ENCODE measurements at regions not wholly inside any gene's neighbourhood (a gene's known extent, or its start where the extent isn't known, plus 50 kb on each side); places are given as distances from the start of the nearest gene placed in this dataset.

- DNase-seq (ENCODE audit: low read depth) = no peak
- Histone ChIP-seq H3K36me3 (ENCODE audit: control insufficient read depth, insufficient read depth, low read length) (no peaks in the 10 kb centered on the region), H3K27me3 (ENCODE audit: control insufficient read depth, insufficient read depth, low read length) (no peaks in the 10 kb centered on the region), H3K4me3 (ENCODE audit: low read depth, low read length) (no peak overlapping the region)
- TF ChIP-seq, protein P1, sequence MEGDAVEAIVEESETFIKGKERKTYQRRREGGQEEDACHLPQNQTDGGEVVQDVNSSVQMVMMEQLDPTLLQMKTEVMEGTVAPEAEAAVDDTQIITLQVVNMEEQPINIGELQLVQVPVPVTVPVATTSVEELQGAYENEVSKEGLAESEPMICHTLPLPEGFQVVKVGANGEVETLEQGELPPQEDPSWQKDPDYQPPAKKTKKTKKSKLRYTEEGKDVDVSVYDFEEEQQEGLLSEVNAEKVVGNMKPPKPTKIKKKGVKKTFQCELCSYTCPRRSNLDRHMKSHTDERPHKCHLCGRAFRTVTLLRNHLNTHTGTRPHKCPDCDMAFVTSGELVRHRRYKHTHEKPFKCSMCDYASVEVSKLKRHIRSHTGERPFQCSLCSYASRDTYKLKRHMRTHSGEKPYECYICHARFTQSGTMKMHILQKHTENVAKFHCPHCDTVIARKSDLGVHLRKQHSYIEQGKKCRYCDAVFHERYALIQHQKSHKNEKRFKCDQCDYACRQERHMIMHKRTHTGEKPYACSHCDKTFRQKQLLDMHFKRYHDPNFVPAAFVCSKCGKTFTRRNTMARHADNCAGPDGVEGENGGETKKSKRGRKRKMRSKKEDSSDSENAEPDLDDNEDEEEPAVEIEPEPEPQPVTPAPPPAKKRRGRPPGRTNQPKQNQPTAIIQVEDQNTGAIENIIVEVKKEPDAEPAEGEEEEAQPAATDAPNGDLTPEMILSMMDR (IDR thresholded peaks at IDR 0.05; ENCODE audit: insufficient read depth, low read length, poor library complexity, severe bottlenecking) = no peak
Measured at GRCh38 chr4:120198411-120198810, 131.8 kb upstream of the MAD2L1 start.

DNA sequence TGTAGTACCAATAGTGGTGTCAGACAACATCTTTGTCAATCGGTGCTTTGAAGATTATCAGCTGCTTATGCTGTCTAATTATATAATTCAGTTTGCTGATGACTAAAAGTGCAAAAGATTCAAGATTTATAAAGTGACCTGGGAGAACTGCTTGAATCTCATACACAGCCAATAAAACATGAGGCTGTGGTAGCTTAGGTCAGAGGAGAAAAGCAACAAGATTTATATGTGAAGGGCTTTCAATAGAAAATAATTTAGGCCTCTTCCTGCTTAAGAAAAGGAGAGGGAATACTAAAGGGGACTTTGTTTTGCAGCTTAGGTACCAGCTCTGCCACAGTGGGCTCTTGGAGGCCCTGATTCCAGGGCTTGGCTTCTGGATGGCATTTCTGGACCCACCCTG is 111.0 kb upstream of the MAD2L1 start:
- no peak overlapping the region for H3K4me3 ChIP-seq (ENCODE audit: low read depth, low read length)
- no peaks in the 10 kb centered on the region for H3K36me3 ChIP-seq (ENCODE audit: control insufficient read depth, insufficient read depth, low read length)
- no peaks in the 10 kb centered on the region for H3K27me3 ChIP-seq (ENCODE audit: control insufficient read depth, insufficient read depth, low read length)
- TF ChIP-seq, protein P1 (IDR thresholded peaks at IDR 0.05; ENCODE audit: insufficient read depth, low read length, poor library complexity, severe bottlenecking) = no peak
- no peak for DNase-seq (ENCODE audit: low read depth)

GRCh38 chr4:120175272-120175671 is 108.6 kb upstream of the MAD2L1 start:
- no peaks in the 10 kb centered on the region for H3K27me3 ChIP-seq (ENCODE audit: control insufficient read depth, insufficient read depth, low read length)
- no peak for DNase-seq (ENCODE audit: low read depth)
- no peak overlapping the region for H3K4me3 ChIP-seq (ENCODE audit: low read depth, low read length)
- TF ChIP-seq, protein P1 (IDR thresholded peaks at IDR 0.05; ENCODE audit: insufficient read depth, low read length, poor library complexity, severe bottlenecking) = no peak
- H3K36me3 ChIP-seq (ENCODE audit: control insufficient read depth, insufficient read depth, low read length) = no peaks in the 10 kb centered on the region

- DNase-seq (ENCODE audit: low read depth) = no peak
- TF ChIP-seq, protein P1 (IDR thresholded peaks at IDR 0.05; ENCODE audit: insufficient read depth, low read length, poor library complexity, severe bottlenecking) = no peak
- Histone ChIP-seq H3K4me3 (ENCODE audit: low read depth, low read length) (no peak overlapping the region), H3K27me3 (ENCODE audit: control insufficient read depth, insufficient read depth, low read length) (no peaks in the 10 kb centered on the region), H3K36me3 (ENCODE audit: control insufficient read depth, insufficient read depth, low read length) (no peaks in the 10 kb centered on the region)
Measured at GRCh38 chr4:120163895-120164294, 97.2 kb upstream of the MAD2L1 start.

- TF ChIP-seq, protein P1 (IDR thresholded peaks at IDR 0.05; ENCODE audit: insufficient read depth, low read length, poor library complexity, severe bottlenecking) = no peak
- Histone ChIP-seq H3K27me3 (ENCODE audit: control insufficient read depth, insufficient read depth, low read length) (no peaks in the 10 kb centered on the region), H3K36me3 (ENCODE audit: control insufficient read depth, insufficient read depth, low read length) (no peaks in the 10 kb centered on the region), H3K4me3 (ENCODE audit: low read depth, low read length) (no peak overlapping the region)
- no peak for DNase-seq (ENCODE audit: low read depth)
Measured at GRCh38 chr4:120158841-120159463, 92.3 kb upstream of the MAD2L1 start.

DNA sequence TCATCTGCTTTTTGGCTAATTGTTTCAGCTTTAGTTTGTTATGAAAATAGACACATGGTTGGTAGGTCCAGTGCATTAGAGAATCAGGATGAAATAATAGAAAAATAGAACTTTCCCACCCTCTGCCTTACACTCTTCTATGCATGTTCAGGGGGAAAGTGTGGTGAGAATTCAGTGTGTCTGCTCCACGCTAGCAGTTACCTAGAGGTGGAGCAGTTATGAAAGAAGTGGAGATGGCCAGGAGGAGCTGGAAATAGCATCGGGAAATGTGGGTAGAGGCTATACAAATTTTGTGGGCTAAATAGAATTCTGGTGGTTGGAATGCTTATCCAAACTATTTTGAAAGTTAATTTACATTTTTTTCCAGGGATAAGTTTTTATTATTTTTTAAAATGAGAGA is 91.4 kb upstream of the MAD2L1 start:
- H3K36me3 ChIP-seq (ENCODE audit: control insufficient read depth, insufficient read depth, low read length) = no peaks in the 10 kb centered on the region
- DNase-seq (ENCODE audit: low read depth) = no peak
- H3K27me3 ChIP-seq (ENCODE audit: control insufficient read depth, insufficient read depth, low read length) = no peaks in the 10 kb centered on the region
- no peak overlapping the region for H3K4me3 ChIP-seq (ENCODE audit: low read depth, low read length)
- TF ChIP-seq, protein P1 (IDR thresholded peaks at IDR 0.05; ENCODE audit: insufficient read depth, low read length, poor library complexity, severe bottlenecking) = no peak

Data from kidney epithelial cell (primary cell).